HEK293T (cell line): ENCODE measurements at regions not wholly inside any gene's neighbourhood (a gene's known extent, or its start where the extent isn't known, plus 50 kb on each side); places are given as distances from the start of the nearest gene placed in this dataset.

Experiments used
- ARNT ChIP-seq: fragments of 450-650 bp; IDR thresholded peaks from 2 replicates; pipeline ENCODE4 v1.6.1; 2017; ENCODE audit warnings: mild to moderate bottlenecking
- BHLHE40 ChIP-seq: fragments of 450-650 bp; IDR thresholded peaks from 2 replicates; pipeline ENCODE4 v1.6.1; 2016; ENCODE audit warnings: mild to moderate bottlenecking, moderate library complexity, borderline replicate concordance
- ELF4 ChIP-seq: fragments of 450-650 bp; IDR thresholded peaks from 2 replicates; pipeline ENCODE4 v1.6.1; 2017; ENCODE audit warnings: antibody characterized with exemption
- FOXA1 ChIP-seq: fragments of 450-650 bp; IDR thresholded peaks from 2 replicates; pipeline ENCODE4 v1.6.1; 2016; ENCODE audit warnings: mild to moderate bottlenecking
- FOXK2 ChIP-seq: fragments of 450-650 bp; IDR thresholded peaks from 2 replicates; pipeline ENCODE4 v1.6.1; 2016; ENCODE audit warnings: mild to moderate bottlenecking
- HDGF ChIP-seq: fragments of 450-650 bp; IDR thresholded peaks from 2 replicates; pipeline ENCODE4 v1.6.1; 2017; ENCODE audit warnings: antibody characterized with exemption, borderline replicate concordance
- LEF1 ChIP-seq: fragments of 450-650 bp; IDR thresholded peaks from 2 replicates; pipeline ENCODE4 v1.6.1; 2017; ENCODE audit warnings: mild to moderate bottlenecking, borderline replicate concordance
- PKNOX1 ChIP-seq: fragments of 450-650 bp; IDR thresholded peaks from 2 replicates; pipeline ENCODE4 v1.6.1; 2016
- SP1 ChIP-seq: fragments of 450-650 bp; IDR thresholded peaks from 2 replicates; pipeline ENCODE4 v1.6.1; 2017
- SUZ12 ChIP-seq: fragments of 450-650 bp; IDR thresholded peaks from 2 replicates; pipeline ENCODE4 v1.6.1; 2016; ENCODE audit warnings: mild to moderate bottlenecking
- TARDBP ChIP-seq: fragments of 450-650 bp; IDR thresholded peaks from 2 replicates; pipeline ENCODE4 v1.6.1; 2016
- ZNF384 ChIP-seq: fragments of 450-650 bp; IDR thresholded peaks from 2 replicates; pipeline ENCODE4 v1.6.1; 2016

GRCh38 chr18:73992242-73993022 lies 155.2 kb downstream of the FBXO15 start:
- TF ChIP-seq SP1 (no peak), LEF1 (no peak), FOXK2 (no peak), PKNOX1 (no peak), SUZ12 (no peak), TARDBP (no peak), HDGF (no peak), ELF4 (no peak), ARNT (no peak), BHLHE40 (no peak), FOXA1 (no peak), ZNF384 (no peak)
